GM18519 (cell line): ENCODE measurements at regions not wholly inside any gene's neighbourhood (a gene's known extent, or its start where the extent isn't known, plus 50 kb on each side); places are given as distances from the start of the nearest gene placed in this dataset.
"Not testable (repeated sequence)": the region's sequence is repeated elsewhere in the genome, so short reads cannot be mapped to it uniquely, and the experiment has no call there.

ENCODE experiments used
- ATAC-seq: cut with Tn5 transposase; IDR thresholded peaks from one replicate; pipeline ENCODE4 v1.9.1; 2021; ENCODE audit warnings: mild to moderate bottlenecking, moderate library complexity; ENCODE audit not compliant: unreplicated experiment, low FRiP score

DNA sequence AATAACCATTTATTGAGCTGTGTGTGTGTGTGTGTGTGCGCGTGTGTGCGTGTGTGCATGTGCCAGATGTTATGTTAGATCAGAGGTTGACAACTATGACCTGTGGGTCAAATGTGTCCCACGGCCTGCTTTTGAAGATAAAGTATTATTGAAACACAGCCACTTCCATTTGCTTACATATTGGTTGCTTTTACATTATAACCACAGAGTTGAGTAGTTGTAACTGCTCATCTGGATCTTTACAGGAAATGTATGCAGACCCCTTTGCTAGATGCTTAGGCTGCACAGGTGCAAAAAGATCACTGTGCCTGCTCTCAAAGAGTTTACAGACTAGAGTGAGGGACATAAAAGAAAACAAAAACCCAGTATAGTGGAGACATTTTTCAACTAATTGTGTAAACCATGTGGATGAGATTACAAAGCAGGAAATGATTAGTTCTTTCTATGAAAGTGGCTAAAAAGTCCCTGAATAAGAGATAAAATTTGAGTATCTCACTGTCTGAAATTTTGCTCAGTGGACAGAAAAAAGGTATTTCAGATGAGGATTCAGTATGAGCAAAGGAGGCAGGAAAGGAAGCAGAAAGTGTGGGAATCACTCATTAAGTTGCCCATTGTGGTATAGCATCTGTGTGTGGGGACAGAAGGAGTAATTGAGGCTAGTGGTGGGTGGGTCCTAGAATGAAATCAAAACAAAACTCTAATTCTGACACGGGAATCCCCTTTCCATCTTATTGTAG lies 188.4 kb downstream of the PAH start:
- ATAC-seq: peak; percentile 39

DNA sequence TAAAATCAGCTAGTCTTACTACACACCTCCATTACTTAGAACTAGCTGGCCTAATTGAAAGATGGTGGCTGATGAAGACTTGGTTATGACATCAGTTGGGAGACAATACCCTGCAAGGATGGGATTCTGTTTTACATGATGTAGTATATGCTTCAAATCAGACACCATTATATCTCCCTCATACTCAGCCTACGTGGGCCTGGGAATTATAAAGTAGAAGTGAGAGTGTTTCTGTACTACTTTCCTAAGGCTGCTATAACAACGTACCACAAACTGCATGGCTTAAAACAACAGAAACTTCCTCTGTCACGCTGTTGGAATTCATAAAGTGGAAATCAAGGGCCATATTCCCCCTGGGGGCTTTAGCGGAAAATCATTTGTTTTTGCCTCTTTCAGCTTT lies 190.4 kb downstream of the PAH start:
- ATAC-seq: no peak

DNA sequence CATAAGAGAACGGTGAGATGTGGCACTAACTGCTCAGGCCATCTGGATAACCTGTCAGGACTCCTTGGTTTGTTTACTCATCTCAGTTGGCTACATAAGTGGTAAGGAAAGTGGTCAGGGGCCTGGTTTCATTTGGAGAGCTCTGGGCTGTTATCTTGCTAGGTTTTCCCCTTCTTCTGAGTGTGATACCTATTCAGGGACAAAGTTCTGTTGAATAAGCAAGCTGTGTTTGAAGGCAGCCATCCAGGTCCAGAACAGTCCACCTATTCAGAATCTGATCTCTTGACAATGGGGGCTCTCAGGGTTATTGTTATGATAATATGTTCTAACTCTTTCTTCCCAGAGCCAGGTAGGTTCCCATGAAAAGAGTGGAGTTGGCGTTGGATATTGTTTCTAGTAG lies 194.9 kb downstream of the PAH start:
- no peak for ATAC-seq

DNA sequence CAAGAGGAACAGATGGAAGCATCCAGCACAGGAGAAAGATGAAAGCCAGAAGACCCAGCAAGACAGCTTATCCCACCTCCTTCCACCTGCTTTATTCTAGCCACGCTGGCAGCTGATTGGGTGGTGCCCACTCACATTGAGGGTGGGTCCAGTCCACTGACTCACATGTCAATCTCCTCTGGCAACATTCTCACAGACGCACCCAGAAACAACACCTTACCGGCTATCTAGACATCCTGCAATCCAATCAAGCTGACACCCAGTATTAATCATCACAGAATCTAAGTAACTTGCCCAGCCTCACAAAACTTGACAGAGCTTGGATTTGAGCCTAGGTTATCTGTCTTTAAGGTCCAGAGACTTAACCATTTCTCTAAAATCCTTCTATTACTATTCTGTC lies 208.9 kb downstream of the PAH start:
- no peak for ATAC-seq

DNA sequence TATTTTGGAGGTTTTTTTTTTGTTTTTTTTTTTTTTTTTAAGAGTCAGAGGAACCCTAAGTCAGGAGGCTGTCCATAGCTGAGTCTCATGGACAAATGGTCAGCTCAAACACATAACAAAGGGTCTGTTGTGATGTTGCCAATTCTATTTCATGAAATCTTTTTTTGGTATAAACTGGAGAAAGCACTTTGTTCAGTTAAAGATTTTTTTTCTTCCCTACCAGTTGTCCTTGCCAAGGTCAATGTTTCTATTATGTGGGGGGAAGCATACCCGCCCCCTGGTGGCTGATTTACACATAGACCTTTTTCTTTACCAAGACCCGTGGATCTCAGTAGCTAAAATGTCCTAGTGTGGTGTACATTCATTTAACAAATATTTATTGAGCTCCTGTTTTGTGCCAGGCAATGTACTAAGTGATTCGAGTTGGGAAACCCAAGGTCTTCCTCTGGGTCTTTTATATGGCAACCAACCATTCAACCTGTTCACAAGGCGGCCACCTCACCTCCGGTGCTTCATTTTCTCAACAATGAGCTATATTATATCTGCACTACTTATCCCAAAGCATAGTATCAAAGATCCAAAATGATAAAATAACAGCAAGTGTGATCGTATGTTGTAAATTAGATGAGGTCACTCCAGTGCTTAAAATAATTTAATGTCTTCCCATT lies 214.5 kb downstream of the PAH start:
- ATAC-seq: no peak

DNA sequence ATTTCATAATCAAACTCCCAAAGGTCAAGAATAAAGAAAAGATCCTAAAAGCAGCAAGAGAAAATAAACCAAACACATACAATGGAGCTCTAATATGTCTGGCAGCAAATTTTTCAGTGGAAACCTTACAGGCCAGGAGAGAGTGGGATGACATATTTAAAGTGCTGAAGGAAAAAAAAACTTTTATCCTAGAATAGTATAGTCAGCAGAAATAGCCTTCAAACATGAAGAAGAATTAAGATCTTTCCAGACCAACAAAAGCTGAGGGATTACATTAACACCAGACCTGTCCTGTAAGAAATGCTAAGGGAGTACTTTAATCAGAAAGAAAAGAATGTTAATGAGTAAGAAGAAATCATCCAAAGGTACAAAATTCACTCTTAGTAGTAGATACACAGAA lies 215.7 kb upstream of the IGF1 start:
- ATAC-seq: no peak

DNA sequence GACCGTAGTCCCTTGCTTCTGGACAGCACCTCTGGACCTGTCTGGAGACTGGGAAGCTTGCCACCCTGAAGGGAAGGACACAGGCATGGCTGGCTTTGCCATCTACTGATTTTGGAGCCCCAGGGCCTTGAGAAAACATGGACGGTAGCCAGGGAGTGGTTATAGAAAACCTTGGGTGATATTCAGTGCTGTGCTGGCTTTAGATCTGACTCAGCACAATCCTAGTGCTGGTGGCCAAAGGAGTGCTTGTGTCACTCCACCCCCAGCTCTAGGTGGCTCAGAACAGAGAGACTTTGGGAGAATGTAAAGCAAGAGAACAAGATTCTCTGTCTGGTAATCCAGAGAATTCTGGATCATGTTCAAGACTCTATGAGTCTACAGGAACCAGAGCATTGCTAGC lies 214.5 kb upstream of the IGF1 start:
- ATAC-seq: no peak

DNA sequence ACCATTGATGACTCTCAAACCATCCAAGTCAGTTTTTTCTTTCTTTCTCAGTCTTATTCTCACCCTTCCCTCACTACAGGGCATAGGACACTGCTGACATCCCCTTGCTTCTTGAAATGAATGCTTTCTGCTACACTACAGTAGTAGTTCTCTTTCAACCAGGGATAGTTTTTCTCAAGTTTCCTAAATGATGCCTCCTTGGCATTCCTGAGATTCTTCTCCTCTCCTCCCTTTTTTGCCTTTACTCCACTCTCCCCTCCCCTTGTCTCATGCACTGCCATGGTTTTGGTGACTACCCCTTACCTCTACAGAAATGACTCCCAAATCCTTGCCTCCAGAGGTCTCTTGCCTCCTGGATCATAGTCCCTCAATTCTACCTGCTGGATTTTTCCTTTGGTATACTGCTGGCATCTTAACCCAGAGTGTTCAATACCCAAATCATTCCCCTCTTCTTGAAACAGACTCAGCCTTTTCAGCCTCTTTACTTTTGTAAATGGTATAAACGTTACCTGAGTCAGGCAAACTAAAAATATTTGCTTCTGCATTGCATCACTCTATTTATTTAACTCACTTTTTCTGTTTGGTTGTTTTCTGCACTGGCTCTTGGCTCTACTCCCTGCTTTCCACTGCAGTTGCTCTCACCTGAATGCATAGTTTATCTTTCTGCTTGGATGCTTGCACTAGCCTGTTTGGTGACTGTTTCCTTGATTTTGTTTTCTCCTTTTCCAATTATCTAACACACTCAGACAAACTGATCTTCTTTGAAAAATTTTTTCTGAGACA lies 211.6 kb upstream of the IGF1 start:
- no peak for ATAC-seq

DNA sequence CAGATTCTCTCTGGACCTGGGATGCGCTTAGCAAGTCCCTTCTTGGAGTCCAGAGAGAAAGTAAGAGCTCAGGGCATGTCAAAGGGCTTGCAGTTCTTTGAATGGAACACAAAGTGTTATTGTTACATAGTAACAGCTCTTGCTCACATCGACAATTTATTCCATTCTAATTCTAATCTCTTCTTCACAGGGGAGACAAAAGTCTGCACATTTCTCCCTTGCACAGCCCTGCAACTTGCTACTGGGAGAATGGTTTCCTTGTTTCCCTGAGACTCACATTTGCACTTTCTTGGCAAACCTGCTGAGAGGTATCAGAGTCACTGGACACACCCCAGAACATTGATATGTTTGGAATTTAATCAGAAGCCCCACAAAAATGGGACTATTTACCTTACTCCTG lies 209.9 kb upstream of the IGF1 start:
- no peak for ATAC-seq

DNA sequence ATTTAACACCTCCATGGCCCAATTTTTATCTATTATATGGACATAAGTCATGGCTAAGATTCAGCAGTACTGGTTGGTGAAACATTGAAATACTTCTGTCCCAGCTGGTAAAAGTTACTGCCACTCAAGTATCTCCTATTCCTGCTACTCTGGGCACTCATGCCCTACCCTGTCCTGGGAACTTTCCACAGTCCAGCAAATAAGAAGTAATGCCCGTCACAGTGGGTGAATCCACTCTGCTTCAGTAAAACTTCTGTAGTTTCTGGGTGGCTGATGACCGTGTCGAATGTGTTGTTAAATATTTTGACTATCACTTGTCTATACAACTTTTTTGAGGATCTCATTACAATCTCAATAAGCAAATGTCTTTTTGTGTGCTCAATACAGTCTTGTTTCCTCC lies 209.3 kb upstream of the IGF1 start:
- no peak for ATAC-seq

DNA sequence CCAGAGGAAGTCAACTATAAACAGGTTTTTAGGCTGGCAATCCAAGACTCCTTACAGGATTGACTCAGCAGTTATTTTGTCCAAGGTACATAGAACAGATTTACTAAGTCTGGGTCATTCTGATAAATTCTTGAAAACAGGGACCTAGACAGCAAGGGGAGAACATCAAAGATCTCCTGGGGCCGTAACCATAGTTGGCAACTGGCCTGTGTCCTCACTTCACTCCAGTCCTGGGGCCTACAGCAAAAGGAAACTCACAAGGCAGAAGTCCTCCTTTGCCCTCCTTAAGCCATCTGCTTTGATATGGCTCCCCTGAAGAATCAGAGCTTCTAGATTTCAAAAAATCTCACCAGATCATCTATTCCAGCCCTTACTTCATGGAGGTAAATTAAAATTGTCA lies 207.2 kb upstream of the IGF1 start:
- ATAC-seq: no peak

DNA sequence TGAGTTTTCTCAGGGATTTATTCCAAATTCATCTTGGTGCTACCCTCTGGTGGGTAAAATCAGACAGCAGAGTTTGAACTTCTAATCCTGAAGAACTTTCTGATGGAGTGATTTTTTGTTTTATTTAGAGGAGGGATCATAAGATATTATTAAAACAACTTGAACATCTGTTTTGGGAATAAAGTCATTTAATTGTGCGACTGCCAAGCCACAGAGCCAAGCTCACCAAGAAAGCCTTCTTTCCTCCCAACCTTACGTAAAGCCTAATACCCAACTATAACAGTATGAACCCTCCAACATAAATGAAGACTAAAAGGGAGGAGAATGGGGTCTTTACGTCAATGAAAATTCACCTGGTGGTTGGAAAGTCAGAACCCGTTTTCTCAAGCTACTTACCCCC lies 205.5 kb upstream of the IGF1 start:
- no peak for ATAC-seq

DNA sequence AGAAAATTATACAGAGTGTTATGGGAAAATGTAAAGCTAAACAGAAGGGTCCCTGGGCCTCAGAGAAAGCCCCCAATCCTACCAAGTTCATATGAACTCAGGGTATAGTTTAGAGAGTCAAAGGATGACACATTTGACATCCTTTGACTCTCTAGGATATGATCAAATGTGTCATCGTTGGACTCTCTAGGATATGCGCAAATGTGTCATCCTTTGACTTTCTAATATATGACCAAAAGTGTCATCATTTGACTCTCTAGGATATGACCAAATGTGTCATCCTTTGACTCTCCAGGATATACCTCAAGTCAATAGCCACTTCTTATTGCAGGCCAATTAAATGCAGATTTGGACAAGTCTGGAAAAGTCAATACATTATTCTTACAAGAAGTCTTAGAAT lies 204.8 kb upstream of the IGF1 start:
- ATAC-seq: no peak

DNA sequence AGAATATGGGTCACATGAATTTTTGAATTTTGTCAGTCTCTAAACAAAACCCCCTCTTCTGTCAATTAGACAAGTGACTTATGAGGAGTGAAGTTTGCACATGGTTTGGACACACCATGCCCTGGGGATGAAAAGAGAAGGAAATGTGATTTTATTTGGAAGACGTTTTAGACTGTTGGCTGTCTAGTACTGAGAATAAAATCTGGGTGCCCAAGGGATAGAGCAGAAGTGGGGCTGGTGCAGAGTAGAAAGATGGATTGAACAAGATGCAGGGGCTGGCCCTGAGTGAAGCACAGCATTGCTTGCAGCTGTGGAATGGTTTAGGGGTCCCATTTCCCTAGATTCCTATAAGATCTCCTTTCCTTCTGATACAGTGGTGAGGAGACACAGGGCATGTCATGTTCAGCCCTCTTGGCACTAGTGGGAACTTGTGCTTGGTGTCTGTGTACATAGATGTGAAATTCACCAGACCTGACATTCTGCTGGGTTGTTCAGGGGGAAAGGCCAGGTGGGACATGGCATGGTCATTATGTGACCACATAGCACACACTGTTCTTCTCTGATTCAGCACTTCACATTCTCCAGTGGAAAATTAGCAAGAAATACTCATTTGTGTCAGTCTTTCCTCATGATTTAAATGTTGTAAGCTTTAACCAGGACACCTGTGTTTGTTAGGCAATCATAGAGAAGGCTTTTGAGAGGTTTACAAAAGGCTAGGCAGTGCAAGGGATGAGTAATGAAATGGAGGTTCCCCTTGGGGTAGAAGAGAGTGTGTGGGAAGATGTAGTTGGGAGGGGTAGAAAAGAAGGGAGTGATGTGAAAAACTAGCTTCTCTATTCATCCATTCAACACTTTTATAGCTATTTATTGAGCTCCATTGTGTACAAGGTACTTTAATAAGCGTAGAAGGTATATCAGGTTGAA lies 202.3 kb upstream of the IGF1 start:
- ATAC-seq: no peak

DNA sequence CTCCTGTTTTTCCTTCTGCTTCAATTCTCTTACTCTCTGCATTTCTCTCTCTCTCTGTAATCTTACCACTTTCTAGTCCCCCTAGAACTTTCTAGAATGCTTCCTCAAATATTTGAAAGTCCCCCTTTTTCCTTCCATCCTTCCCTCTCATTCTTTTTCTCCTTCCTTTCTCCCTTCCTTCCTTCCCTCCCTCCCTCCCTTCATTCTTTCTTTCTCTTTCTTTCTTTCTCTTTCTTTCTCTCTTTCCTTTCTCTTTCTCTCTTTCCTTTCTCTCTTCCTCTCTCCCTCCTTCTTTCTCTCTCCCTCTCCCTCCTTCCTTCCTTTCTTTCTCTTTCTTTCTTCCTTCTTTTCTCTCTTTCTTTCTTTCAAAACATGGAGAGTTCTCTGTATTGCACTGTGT lies 201.4 kb upstream of the IGF1 start:
- ATAC-seq: no peak

DNA sequence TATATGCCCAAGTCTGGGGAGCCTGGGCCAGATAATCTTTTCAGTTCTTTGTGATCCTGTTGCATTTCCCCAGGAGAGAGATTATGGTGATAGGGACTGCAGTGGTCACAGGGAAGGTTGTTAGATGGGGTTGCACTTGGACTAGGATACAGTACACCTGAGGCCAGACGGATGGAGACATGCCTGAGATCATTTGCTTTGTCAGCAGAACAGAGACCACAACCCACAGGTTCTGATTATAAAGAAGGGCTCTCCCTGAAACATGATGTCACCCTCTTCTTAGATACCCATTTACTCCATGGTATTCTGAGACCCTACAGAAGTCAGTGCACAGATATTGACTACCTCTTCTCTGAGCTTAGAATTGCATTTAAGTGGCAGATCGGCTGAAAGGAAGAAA lies 200.9 kb upstream of the IGF1 start:
- no peak for ATAC-seq

DNA sequence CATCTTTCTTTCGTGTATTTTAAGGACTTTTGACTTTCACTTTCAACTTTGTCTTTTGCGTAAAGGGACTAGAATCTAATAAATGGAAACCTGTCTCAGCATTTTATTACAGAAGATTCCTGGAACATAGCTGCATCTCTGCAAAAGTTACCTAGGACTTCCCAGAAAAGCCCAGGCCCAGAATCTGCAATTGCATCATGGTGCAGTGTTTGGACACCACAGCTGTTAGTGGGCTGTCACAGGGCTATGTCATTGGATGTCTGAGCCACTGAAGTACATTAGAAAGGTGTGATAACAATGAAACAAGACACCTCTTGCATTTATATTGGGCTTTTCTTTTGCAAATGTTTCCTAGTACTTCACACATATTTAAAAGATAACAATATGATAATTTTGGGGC lies 199.9 kb upstream of the IGF1 start:
- no peak for ATAC-seq

DNA sequence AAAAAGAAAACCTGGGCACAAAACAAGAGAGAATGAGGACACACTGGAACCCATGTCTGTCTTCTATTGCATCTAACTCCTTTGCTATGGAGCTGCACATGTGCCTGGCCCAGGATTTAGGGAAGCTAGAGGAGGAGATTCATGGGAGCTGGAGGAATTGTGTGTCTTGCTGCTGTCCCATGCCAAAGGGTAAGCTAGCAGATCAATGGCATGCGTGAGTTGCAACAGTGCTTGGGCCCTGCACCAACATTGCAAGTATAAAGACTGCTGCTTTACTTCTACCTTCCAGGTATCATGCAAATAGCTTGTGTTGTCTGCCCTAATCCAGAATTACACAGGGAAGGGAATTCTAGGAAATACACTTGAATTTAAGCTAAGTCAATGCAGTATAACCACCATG lies 196.4 kb upstream of the IGF1 start:
- ATAC-seq: no peak

DNA sequence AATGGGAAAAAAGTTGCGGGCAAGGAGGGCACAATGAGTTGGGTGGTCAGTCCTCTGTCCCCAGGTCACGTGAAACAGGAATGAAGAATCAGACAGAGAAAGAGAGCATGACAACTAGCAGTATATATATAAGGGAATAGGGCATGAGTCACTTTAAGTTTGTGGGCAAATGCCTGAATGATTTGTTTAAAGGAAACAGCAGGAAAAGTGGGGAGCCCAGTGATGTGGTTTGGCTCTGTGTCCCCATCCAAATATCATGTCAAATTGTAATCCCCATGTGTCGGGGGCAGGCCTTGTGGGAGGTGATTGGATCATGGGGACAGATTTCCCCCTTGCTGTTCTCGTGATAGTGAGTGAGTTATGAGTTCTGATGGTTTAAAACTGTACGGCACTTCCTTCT lies 195.3 kb upstream of the IGF1 start:
- ATAC-seq: no peak

DNA sequence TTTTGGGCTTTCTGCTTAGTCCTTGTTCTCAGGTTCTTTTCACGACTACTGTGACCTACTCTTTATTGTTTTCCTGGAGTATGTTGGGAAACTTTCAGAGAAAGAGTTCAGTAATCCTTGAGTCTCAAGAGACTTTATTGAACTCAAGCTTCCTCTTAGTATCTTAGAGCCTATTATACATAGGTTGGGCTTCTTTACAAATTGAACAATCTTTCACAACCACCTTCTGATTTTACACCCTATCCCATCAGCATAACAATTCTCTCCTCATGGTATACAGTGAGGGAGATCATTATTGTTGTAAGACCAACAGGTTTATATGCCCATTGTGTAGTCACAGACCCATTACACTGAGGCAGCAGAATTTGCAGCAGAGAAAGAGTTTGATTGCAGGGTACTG lies 193.2 kb upstream of the IGF1 start:
- ATAC-seq: no peak

DNA sequence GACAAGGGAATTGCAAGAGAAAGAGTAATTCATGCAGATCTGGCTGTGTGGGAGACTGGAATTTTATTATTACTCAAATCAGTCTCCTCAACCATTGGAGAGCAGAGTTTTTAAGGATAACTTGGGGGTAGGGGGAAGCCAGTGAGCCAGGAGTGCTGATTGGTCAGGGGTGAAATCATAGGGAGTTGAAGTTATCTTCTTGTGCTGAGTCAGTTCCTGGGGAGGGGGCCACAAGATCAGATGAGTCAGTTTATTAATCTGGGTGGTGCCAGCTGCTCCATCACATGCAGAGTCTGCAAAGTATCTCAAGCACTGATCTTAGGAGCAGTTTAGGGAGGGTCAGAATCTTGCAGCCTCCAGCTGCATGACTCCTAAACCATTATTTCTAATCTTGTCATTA lies 191.8 kb upstream of the IGF1 start:
- ATAC-seq: not testable (repeated sequence)
